Progenitor cell of endocrine pancreas (in vitro differentiated cells): ENCODE measurements at regions not wholly inside any gene's neighbourhood (a gene's known extent, or its start where the extent isn't known, plus 50 kb on each side); places are given as distances from the start of the nearest gene placed in this dataset.

Experiments used
- DNase-seq: peaks from one replicate; pipeline ENCODE4 v3.0.0; 2021; ENCODE audit warnings: low spot score; ENCODE audit not compliant: unreplicated experiment
- H3K27ac Mint-ChIP-seq: 2 replicates; pipeline ENCODE4 v1.8.0; 2021; ENCODE audit warnings: mild to moderate bottlenecking, moderate library complexity, mixed read lengths
- H3K27me3 Mint-ChIP-seq: 2 replicates; pipeline ENCODE4 v1.8.0; 2021; ENCODE audit warnings: mixed read lengths
- H3K36me3 Mint-ChIP-seq: 2 replicates; pipeline ENCODE4 v1.8.0; 2022; ENCODE audit warnings: mixed read lengths; ENCODE audit not compliant: insufficient read depth
- H3K4me1 Mint-ChIP-seq: 2 replicates; pipeline ENCODE4 v1.8.0; 2021; ENCODE audit warnings: low read depth, mixed read lengths
- H3K4me3 Mint-ChIP-seq: 2 replicates; pipeline ENCODE4 v1.8.0; 2021; ENCODE audit warnings: low read depth, mild to moderate bottlenecking, moderate library complexity, mixed read lengths
- H3K9me3 Mint-ChIP-seq: 2 replicates; pipeline ENCODE4 v1.8.0; 2021; ENCODE audit warnings: low read depth, mixed read lengths
- TF ChIP-seq, protein P1 (sequence below): fragments of 200-600 bp; sonication (generic); IDR thresholded peaks from one replicate; pipeline ENCODE4 v1.5.0; 2021; ENCODE audit warnings: antibody characterized with exemption, mild to moderate bottlenecking; ENCODE audit not compliant: unreplicated experiment

DNA sequence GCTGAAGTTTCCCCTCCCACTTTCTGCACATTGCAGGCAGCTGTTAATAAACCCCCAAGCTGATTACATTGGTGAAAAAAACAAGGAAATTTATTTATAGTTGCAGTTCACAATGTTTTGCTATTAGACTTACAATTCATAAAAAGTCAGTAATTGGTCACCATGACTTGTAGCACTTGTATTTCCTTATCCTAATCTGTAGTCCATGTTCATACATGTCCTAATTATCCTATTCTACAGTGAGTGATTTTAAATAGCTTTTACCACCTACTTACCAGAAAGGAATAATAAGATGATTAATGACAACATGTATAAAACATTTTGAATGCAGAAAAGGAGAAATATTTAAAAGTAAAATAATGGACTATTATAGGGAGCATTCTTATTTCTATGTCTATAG lies 760.0 kb upstream of the RIOK2 start:
- Mint-ChIP-seq H3K4me3 (no peak overlapping the region), H3K27me3 (no peaks in the 10 kb centered on the region), H3K4me1 (no peaks in the 10 kb centered on the region), H3K9me3 (no peaks in the 10 kb centered on the region), H3K27ac (no peak overlapping the region), H3K36me3 (no peaks in the 10 kb centered on the region)
- TF ChIP-seq, protein P1, sequence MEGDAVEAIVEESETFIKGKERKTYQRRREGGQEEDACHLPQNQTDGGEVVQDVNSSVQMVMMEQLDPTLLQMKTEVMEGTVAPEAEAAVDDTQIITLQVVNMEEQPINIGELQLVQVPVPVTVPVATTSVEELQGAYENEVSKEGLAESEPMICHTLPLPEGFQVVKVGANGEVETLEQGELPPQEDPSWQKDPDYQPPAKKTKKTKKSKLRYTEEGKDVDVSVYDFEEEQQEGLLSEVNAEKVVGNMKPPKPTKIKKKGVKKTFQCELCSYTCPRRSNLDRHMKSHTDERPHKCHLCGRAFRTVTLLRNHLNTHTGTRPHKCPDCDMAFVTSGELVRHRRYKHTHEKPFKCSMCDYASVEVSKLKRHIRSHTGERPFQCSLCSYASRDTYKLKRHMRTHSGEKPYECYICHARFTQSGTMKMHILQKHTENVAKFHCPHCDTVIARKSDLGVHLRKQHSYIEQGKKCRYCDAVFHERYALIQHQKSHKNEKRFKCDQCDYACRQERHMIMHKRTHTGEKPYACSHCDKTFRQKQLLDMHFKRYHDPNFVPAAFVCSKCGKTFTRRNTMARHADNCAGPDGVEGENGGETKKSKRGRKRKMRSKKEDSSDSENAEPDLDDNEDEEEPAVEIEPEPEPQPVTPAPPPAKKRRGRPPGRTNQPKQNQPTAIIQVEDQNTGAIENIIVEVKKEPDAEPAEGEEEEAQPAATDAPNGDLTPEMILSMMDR, result no peak
- no peak for DNase-seq

DNA sequence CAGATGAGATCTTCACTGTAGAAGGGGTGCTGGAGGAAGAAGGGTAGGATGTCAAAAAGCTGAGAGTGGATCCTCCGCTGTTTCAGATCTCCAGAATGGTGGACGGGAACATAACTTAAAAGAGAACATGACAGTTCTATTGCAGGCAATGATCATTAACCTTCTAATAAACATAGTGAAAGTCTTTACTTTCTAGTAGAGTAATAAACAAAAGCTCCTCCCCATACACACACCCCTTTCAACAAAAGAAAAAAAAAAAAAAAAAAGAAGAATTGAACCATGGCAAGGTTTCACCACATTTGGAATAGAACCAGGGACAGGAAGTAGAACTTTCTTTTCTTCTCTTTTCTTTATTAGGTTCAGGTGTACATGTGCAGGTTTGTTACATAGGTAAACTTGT lies 768.1 kb upstream of the RIOK2 start:
- Mint-ChIP-seq H3K4me1 (no peaks in the 10 kb centered on the region), H3K4me3 (no peak overlapping the region), H3K36me3 (no peaks in the 10 kb centered on the region), H3K27me3 (no peaks in the 10 kb centered on the region), H3K9me3 (peaks cover 4% of the 10 kb centered on the region), H3K27ac (no peak overlapping the region)
- TF ChIP-seq, protein P1, result no peak
- DNase-seq, result no peak

DNA sequence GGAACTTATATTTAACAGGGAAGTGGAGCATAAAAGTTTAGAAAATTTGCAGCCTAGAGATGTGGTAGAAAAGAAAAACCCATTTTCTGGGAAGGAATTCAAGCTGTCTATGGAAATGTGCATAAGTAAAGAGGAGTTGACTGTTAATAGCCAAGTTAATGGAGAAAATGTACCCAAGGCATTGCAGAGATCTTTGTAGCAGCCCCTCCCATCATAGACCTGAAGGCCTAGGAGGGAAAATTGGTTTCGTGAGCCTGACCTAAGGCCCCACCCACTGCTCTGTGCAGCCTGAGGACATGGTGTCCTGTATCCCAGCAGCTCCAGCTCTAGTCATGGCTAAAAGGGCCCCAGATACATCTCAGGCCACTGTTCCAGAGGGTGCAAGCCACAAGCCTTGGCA lies 772.4 kb upstream of the RIOK2 start:
- no peak overlapping the region for H3K27ac Mint-ChIP-seq
- DNase-seq, result no peak
- TF ChIP-seq, protein P1, result no peak
- no peaks in the 10 kb centered on the region for H3K27me3 Mint-ChIP-seq
- H3K9me3 Mint-ChIP-seq, result peaks cover 4% of the 10 kb centered on the region
- no peak overlapping the region for H3K4me3 Mint-ChIP-seq
- H3K36me3 Mint-ChIP-seq, result no peaks in the 10 kb centered on the region
- H3K4me1 Mint-ChIP-seq, result no peaks in the 10 kb centered on the region

DNA sequence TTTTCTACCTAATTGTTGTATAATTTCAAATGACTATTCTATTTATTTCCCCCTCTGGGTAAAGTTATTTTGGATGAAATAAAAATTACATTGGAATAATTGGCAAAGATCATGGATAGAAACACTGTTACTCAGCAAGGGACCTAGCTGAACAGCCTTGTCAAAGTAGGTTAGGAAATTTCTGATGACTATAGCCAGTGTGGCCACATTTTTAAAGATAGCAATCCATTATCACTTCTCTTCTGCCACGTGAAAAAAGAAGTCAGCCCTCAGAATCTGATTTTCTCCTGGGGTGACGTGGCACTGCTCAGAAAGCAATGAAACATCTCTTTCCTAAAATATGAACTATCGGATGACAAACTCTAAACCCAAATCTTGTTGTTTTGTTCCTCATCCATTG lies 784.2 kb upstream of the RIOK2 start:
- Mint-ChIP-seq H3K9me3 (no peaks in the 10 kb centered on the region), H3K4me1 (no peaks in the 10 kb centered on the region), H3K36me3 (no peaks in the 10 kb centered on the region), H3K27ac (no peak overlapping the region), H3K27me3 (no peaks in the 10 kb centered on the region), H3K4me3 (no peak overlapping the region)
- TF ChIP-seq, protein P1, result no peak
- DNase-seq, result no peak

DNA sequence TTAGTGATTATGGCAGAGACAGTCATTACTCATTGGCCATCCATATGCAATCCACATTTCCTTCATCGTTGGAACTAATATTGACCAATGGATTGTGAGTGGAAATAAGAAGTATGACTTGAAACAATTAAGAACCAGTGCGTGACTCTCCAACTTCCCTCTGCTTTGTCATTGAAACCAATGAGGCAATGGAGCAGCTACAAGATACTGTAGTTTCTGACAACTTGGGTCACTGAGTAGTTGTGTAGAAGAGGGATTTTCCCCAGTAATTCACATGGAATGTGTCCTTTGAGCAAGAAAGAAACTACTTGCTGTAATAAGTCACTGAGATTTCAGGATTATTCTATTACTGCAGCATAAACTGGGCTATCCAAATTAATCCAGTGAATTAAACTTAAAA lies 785.3 kb upstream of the RIOK2 start:
- Mint-ChIP-seq H3K9me3 (no peaks in the 10 kb centered on the region), H3K27ac (no peak overlapping the region), H3K4me1 (no peaks in the 10 kb centered on the region)

More for the DNA sequence above, 785.3 kb upstream of the RIOK2 start:
- TF ChIP-seq, protein P1, result no peak
- DNase-seq, result no peak
- H3K4me3 Mint-ChIP-seq, result no peak overlapping the region
- H3K36me3 Mint-ChIP-seq, result no peaks in the 10 kb centered on the region
- no peaks in the 10 kb centered on the region for H3K27me3 Mint-ChIP-seq
